Loucy (cell line): ENCODE measurements at regions not wholly inside any gene's neighbourhood (a gene's known extent, or its start where the extent isn't known, plus 50 kb on each side); places are given as distances from the start of the nearest gene placed in this dataset.

Experiments
- H2AFZ ChIP-seq: fragments of 200-600 bp; sonication (generic); 2 replicates; pipeline ENCODE4 v1.6.0; 2016; ENCODE audit warnings: antibody characterized with exemption, mild to moderate bottlenecking, low read length, moderate library complexity
- H3F3A ChIP-seq: fragments of 200-600 bp; 2 replicates; pipeline ENCODE4 v1.6.0; 2016; ENCODE audit warnings: antibody characterized with exemption, low read depth, mild to moderate bottlenecking
- H3K27me3 ChIP-seq: fragments of 200-600 bp; sonication (generic); 2 replicates; pipeline ENCODE4 v1.6.1; 2014; ENCODE audit warnings: low read length, mild to moderate bottlenecking; ENCODE audit not compliant: insufficient read depth, poor library complexity, severe bottlenecking
- H3K36me3 ChIP-seq: fragments of 200-600 bp; sonication (generic); 2 replicates; pipeline ENCODE4 v1.6.1; 2016; ENCODE audit warnings: low read length; ENCODE audit not compliant: insufficient read depth
- H3K4me1 ChIP-seq: fragments of 200-600 bp; sonication (generic); 2 replicates; pipeline ENCODE4 v1.5.1; 2014; ENCODE audit warnings: low read length, mild to moderate bottlenecking; ENCODE audit not compliant: insufficient read depth, poor library complexity, severe bottlenecking
- H3K4me2 ChIP-seq: fragments of 200-600 bp; sonication (generic); 2 replicates; pipeline ENCODE4 v1.6.0; 2014; ENCODE audit warnings: antibody characterized with exemption, low read length, low read depth, mild to moderate bottlenecking; ENCODE audit not compliant: poor library complexity, severe bottlenecking
- H3K4me3 ChIP-seq: fragments of 200-600 bp; sonication (generic); 2 replicates; pipeline ENCODE4 v1.5.1; 2014; ENCODE audit warnings: low read length, mild to moderate bottlenecking, mixed read lengths; ENCODE audit not compliant: poor library complexity, severe bottlenecking
- H3K79me2 ChIP-seq: fragments of 200-600 bp; sonication (generic); 2 replicates; pipeline ENCODE4 v1.6.1; 2014; ENCODE audit warnings: low read length; ENCODE audit not compliant: insufficient read depth
- H3K9ac ChIP-seq: fragments of 200-600 bp; sonication (generic); 2 replicates; pipeline ENCODE4 v1.6.0; 2014; ENCODE audit warnings: mild to moderate bottlenecking, low read depth, low read length, moderate library complexity; ENCODE audit not compliant: poor library complexity, severe bottlenecking
- H3K9me2 ChIP-seq: fragments of 200-600 bp; sonication (generic); replicated peaks from 2 replicates; pipeline ENCODE4 v1.6.1; 2016; ENCODE audit warnings: low read depth, low read length, mixed read lengths
- H3K9me3 ChIP-seq: fragments of 200-600 bp; sonication (generic); 2 replicates; pipeline ENCODE4 v1.6.1; 2014; ENCODE audit warnings: mild to moderate bottlenecking, antibody characterized with exemption, low read length, low read depth; ENCODE audit not compliant: insufficient read depth
- H4K20me1 ChIP-seq: fragments of 200-600 bp; sonication (generic); 2 replicates; pipeline ENCODE4 v1.6.0; 2014; ENCODE audit warnings: antibody characterized with exemption, low read length, mild to moderate bottlenecking; ENCODE audit not compliant: insufficient read depth, poor library complexity, severe bottlenecking
- EZH2phosphoT487 ChIP-seq: fragments of 200-600 bp; IDR thresholded peaks from 2 replicates; pipeline ENCODE4 v1.6.1; 2018; ENCODE audit warnings: antibody characterized with exemption, mild to moderate bottlenecking, moderate library complexity, borderline replicate concordance
- TF ChIP-seq, protein P1 (sequence below): fragments of 200-600 bp; sonication (generic); conservative IDR thresholded peaks from 2 replicates; pipeline ENCODE4 v1.5.1; 2014; ENCODE audit warnings: mild to moderate bottlenecking, antibody characterized with exemption, low read length

DNA sequence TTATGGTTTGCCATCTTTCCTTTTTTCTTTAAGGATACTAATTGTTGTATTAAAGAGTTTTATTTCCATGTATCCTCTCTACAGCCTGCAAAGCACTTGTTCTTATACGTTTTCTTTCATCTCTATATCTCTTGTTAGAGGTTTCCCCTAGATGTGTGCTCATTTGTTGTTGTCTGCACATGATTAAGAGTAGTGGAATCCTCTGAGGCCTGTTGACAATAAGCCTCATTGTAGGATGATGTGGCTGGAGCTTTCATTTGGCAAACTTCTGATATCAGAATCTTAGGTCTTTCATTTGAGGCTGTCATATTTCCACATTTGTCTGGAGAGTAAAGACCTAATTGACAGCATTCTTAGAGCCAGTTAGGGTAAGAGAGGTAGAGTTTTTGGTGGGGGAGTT is 506.0 kb downstream of the DIPK2A start:
- Histone ChIP-seq H3K4me3 (no peak overlapping the region), H3K9me2 (no peaks in the 10 kb centered on the region), H3K9me3 (no peaks in the 10 kb centered on the region), H3F3A (no peaks in the 10 kb centered on the region), H3K4me2 (no peak overlapping the region), H3K36me3 (no peaks in the 10 kb centered on the region), H4K20me1 (no peaks in the 10 kb centered on the region), H3K79me2 (no peaks in the 10 kb centered on the region), H3K27me3 (no peaks in the 10 kb centered on the region), H3K4me1 (no peaks in the 10 kb centered on the region), H3K9ac (no peak overlapping the region), H2AFZ (no peak overlapping the region)
- no peak for TF ChIP-seq EZH2phosphoT487
- TF ChIP-seq, protein P1, sequence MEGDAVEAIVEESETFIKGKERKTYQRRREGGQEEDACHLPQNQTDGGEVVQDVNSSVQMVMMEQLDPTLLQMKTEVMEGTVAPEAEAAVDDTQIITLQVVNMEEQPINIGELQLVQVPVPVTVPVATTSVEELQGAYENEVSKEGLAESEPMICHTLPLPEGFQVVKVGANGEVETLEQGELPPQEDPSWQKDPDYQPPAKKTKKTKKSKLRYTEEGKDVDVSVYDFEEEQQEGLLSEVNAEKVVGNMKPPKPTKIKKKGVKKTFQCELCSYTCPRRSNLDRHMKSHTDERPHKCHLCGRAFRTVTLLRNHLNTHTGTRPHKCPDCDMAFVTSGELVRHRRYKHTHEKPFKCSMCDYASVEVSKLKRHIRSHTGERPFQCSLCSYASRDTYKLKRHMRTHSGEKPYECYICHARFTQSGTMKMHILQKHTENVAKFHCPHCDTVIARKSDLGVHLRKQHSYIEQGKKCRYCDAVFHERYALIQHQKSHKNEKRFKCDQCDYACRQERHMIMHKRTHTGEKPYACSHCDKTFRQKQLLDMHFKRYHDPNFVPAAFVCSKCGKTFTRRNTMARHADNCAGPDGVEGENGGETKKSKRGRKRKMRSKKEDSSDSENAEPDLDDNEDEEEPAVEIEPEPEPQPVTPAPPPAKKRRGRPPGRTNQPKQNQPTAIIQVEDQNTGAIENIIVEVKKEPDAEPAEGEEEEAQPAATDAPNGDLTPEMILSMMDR = no peak

DNA sequence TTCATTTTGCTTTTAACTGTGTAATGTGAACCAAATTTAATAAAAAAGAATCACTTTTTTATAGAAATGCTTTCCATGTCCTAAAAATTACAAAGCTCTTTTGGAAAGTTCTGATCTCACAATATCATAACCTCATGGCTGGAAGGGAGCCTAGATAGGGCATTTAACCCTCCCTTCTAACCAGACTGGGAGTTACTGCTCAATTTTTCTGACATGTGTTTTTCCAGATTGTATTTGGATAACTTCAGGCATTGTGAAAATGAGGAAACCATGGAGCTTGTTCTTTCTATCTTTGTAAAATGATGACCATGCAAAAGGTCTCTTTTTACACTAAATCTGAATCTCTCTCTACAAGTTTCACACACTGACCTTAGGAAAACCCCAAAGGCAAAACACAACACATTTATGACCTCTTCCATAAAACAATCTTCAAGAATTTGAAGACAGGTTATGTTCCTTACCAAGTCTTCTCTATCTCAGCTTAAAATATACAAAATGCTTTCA is 508.8 kb downstream of the DIPK2A start:
- Histone ChIP-seq H3K9me3 (no peaks in the 10 kb centered on the region), H4K20me1 (no peaks in the 10 kb centered on the region), H3K9ac (no peak overlapping the region), H3K36me3 (no peaks in the 10 kb centered on the region), H3K9me2 (no peaks in the 10 kb centered on the region), H2AFZ (no peak overlapping the region), H3K79me2 (no peaks in the 10 kb centered on the region), H3K4me1 (no peaks in the 10 kb centered on the region), H3K27me3 (no peaks in the 10 kb centered on the region), H3K4me2 (no peak overlapping the region), H3K4me3 (no peak overlapping the region), H3F3A (no peaks in the 10 kb centered on the region)
- TF ChIP-seq, protein P1 = no peak

DNA sequence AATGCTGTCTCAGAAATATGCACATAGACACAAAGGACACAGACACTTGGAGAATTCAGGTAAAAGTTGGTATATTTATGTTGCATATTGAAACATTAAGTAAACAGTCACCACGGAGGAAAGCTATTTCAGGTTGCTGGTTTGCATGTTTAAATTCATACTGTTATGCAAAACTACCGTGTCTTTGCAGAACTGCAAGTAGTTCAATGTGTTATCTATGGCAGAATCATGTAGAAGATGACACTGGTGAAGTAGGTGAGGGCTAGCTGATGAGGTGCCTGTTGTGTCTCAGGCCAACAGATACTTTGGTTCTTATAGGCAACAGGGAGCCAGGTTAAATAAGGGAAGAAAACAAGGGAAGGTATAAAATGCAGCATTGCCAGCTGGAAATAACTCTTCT is 511.3 kb downstream of the DIPK2A start:
- Histone ChIP-seq H4K20me1 (no peaks in the 10 kb centered on the region), H3K9me2 (no peaks in the 10 kb centered on the region), H3K27me3 (no peaks in the 10 kb centered on the region), H3K4me3 (no peak overlapping the region), H2AFZ (no peak overlapping the region), H3K4me2 (no peak overlapping the region), H3K9ac (no peak overlapping the region), H3K79me2 (no peaks in the 10 kb centered on the region), H3K36me3 (no peaks in the 10 kb centered on the region), H3K9me3 (no peaks in the 10 kb centered on the region), H3K4me1 (no peaks in the 10 kb centered on the region), H3F3A (no peaks in the 10 kb centered on the region)
- TF ChIP-seq, protein P1 = no peak
- TF ChIP-seq EZH2phosphoT487 = no peak
